Right forelimb (tissue), 1 donor: ENCODE measurements at regions not wholly inside any gene's neighbourhood (a gene's known extent, or its start where the extent isn't known, plus 50 kb on each side); places are given as distances from the start of the nearest gene placed in this dataset.
"Not testable (repeated sequence)": the region's sequence is repeated elsewhere in the genome, so short reads cannot be mapped to it uniquely, and the experiment has no call there.

Experiments
- DNase-seq: peaks from one replicate; pipeline ENCODE4 v3.0.0-alpha.2; 2018

DNA sequence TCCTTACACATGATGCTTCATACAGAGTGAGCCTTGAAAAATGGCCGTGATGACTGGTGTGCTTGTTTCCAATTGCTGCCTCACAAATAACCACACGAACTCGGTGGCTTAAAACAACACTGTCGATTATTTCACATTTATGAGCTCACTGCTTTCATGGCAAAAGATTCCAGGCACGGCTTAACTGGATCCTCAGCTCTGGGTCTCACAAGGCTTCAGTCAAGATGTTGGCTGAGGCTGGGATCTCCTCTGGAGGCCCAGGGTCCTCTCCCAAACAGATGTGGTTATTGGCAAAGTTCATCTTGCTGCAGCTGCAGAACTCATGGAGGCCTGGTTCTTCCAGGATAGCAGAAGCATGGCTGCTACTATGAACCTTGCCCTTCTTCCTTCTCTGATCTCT lies 144.6 kb downstream of the TFAP2C start:
- DNase-seq, result peak; percentile 73

DNA sequence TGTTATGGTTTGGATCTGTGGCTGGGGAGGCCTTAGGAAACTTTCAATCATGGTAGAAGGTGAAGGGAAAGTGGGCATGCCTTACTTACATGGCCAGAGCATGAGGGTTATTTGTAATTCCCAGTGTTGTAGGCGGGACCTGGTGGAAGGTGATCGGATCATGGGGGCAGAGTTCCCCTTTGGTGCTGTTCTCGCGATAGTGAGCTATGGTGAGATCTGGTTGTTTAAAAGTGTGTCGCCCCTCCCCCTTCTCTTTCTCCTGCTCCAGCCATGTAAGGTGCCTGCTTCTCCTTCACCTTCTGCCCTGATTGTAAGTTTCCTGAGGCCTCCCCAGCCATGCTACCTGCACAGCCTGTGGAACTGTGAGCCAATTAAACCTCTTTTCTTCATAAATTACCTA lies 145.8 kb downstream of the TFAP2C start:
- no peak for DNase-seq

DNA sequence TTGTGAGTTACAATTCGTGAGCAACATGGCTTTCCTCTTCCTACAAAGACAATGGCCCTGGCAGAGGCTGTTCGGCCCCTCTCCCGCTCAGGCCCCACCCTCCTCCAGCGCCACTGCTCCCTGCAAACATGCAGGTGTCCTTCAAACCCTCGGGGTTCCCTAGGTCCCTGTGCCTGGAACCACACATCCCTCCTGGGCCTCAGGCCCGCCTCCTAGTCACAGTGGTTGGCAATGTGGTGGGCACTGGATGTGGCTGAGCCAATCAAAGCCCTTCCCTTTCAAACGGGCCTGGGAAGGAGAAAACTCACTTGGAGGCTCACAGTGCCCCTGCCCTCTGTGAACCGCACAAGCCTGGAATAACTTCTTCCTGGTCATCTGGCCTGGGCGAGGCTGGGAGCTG lies 147.2 kb downstream of the TFAP2C start:
- no peak for DNase-seq

DNA sequence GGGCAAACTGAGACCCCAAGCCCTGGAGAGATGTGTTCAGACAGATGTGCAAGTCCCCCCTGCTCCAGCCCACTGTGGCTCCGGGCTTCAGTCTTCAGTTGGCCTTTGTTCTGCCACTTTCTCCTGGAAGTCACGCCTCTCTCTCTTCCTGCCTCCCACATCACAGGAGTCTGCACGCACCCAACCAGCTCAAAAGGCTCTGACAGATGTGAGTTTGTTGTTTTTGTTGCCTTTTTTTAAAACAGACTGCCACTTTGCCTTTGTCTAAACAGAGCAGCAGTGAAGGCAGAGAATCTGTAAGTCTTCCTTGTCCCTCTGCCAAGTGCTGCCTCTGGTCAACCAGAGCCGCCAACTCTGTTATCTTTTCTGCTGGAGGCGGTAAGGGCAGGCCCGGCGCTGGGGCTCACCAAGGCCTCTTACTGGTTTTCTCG lies 149.7 kb downstream of the TFAP2C start:
- no peak for DNase-seq

DNA sequence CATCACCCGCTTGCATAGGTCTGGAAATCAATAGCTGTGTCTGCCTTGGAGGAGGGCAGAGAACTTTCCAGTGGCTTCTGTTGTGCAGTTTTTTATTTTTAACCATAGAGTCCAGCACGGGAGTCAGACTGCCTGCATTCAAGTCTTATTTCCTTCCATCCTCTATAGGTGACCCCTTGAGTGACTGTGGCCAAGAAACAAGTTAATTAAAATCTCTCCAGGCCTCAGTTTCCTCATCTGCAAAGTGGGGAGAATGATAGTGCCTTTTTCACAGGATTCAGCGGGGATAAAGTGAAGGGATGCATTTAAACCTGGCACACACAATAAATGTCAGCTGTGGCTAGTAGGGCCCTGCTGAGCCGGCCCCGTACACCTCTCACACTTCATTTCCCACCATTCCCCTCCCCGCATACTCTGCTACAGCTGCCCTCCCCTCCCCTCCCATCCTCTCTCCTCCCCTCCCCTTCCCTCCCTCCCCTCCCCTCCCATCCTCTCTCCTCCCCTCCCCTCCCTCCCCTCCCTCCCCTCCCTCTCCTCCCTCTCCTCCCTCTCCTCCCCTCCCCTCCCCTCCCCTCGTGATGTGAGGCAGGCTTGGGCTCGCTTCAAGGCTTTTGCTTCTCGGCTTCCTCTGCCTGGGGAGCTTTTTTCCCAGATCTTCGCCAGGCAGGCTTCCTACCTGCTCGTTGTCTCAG lies 150.5 kb downstream of the TFAP2C start:
- no peak for DNase-seq

DNA sequence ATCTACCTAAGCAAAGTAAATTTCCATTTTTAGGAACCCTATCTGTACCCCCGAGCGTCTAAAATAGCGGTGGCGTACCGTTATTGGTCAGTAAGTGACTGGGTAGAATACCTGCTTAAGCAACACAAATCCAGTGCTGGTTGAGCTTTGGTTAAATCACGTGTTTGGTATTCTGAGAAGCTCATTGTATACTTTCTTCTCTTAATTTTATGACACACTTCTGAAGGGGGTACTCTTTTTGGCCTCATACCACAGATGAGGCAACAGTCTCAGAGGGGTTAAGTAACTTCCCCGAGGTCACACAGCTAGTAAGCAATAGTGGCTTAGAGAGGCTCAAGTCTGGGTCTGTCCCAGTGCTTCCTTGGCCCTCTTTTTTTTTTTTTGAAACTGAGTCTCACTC lies 151.2 kb downstream of the TFAP2C start:
- no peak for DNase-seq

DNA sequence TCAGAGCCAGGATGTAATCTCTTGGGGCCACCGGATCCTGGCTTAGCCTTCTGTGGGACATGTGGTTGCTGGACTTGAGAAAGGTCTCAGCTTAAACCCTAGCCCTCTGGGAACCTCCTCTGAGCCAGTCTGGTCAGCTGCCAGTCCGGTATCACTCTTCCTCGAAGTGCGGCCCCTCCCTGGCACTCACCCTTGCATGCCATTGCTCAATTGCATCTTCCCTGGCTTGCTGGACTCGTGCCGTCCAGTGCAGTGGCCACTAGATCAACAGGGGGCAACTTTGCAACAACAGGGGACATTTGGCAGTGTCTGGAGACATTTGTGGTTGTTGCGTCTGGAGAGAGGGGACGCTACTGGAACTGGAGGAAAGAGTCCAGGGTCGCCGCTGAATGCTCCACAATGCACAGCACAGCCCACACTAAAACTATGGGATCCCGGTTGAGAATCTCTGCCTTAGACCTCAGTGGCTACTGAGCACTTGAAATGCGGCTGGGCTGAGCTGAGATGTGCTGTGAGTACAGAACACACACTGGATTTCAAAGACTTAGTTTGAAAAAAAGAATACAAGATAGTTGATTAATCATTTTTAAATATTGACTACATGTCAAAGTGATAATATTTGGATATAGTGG lies 152.1 kb downstream of the TFAP2C start:
- DNase-seq, result no peak

DNA sequence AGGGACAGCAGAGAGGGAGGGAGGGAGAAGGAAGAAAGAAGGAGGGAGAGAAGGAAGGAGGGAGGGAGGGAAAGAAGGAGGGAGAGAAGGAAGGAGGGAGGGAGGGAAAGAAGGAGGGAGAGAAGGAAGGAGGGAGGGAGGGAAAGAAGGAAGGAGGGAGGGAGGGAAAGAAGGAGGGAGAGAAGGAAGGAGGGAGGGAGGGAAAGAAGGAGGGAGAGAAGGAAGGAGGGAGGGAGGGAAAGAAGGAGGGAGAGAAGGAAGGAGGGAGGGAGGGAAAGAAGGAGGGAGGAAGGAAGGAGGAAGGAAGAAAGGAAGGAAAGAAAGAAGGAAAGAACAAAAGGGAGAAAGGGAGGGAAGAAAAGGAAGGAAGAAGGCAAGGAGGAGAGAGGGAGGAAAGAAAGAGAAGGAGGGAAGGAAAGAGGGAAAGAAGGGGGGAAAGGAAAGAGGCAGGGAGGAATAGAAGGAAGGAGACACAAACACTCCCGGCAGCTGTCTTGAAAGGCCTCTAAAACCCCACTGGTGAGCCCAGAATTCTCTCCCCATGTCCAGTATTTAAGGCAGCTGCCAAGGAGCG lies 153.0 kb downstream of the TFAP2C start:
- DNase-seq, result not testable (repeated sequence)

DNA sequence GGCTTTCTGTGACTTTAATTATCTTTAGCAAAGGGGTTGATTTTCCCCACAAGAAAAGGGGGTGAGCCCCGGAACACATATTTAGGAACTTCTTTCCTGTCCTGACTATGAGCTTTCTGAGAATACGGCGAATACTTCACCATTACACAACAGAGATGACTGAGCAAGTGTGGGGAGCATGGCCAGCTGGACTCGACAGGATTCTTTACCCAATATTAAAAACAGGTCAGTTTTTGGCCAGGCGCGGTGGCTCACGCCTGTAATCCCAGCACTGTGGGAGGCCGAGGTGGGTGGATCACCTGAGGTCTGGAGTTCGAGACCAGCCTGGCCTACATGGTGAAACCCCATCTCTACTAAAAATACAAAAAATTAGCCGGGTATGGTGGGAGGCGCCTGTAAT lies 153.7 kb downstream of the TFAP2C start:
- not testable (repeated sequence) for DNase-seq

DNA sequence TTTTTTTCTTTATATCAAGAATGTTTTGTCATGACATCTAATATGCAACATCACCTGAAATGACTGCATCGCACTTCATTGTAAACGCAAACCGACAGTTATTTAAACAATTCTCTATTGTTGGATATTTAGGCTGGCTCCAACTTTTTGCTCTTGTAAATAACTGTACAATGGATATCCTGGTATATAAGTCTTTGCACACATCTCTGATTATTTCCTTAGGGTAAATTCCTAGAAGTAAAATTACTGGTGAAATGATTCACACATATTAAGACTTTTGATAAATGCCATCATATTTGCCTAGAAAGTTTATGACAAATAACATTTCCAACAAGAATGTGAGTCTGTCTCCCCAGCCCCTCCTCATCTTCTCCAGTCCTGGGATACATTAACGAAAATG lies 154.7 kb downstream of the TFAP2C start:
- DNase-seq, result no peak

DNA sequence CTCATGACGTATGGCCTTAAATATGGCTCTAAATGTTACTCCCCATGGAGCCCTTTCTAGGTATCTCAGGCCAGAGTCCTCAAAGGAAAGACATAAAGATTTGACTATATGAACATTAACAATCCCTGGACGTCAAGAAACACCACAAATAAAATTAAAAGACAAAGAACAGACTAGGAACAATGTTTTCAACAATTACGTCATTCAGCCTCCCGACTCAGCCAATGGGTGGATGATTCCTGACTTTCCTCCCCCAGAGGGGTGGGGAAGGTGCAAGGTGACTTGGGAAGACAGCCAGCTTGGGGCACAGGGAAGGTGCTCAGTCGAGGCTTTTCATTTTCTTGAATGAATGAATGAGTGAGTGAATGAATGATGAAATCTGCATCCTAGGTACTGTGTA lies 157.4 kb downstream of the TFAP2C start:
- DNase-seq, result no peak

DNA sequence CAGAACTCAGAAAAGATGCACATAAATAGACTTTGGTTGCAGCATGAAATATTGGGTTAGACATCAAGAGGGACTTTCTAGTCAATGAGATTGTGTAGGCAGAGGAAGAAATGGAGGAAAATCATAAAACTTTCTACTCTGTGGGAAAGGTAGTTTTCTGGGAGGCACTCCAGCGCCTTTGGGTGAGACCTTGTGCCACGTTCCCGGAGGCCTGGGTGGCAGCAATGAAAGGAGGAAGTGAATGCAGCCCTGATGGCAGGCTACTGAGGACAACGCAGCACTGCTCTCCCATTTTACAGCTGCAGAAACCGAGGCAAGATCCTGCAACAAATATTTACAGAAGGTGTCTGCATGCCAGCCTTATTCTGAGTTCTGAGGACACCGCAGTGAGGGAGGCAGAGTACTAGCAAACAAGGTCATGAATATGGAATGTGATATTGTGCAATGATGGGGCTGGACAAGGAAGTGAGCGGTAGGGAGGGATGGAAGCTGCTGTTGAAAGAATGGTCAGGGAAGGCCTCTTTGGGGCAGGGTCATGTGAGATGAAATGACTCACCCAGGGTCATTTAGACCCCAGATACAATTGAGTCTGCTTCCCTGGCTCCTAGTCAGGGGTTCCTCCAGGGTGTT lies 159.1 kb downstream of the TFAP2C start:
- DNase-seq, result no peak

DNA sequence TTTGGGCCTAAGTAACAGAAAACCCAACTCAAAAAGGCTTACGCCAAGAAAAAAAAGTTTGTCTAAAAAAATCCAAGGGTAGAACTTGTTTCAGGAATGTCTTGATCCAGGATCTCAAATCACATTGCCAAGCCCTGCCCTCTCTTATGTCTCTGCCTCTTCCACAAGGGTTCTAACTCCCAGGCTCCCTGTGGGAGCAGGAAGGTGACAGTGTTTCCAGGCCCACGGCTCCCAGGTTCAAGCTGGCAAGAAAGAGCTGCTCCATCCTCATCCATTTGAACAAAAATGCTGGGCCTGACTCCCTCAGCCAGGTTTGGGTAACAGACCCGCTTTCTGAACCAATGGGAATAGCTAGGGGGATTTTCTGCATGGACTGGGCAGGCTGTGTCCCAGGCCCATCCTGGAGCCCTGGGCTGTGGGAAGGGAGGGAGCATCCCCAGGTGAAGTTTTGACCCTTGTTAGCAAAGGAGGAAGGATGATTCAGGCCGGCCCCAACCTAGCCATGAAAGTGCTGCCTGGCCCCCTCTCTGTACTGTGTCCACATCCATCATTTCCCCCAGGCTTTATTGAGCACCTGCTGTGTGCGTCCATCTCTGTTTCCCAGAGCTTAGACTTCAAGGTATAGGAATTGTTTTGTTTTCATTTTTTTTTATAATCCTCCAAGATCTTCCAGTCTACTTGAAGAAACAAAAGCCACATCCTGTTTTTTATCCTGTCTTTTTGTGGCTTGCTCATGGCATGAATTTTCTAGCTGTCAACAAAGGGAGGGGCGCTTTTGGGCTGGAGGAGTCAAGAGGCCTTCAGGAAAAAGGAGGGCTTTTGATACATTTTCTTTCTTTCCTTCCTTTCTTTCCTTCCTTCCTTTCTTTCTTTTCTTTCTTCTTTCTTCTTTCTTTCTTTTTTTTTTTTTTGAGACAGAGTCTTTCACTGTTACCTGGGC lies 159.8 kb downstream of the TFAP2C start:
- DNase-seq, result no peak

DNA sequence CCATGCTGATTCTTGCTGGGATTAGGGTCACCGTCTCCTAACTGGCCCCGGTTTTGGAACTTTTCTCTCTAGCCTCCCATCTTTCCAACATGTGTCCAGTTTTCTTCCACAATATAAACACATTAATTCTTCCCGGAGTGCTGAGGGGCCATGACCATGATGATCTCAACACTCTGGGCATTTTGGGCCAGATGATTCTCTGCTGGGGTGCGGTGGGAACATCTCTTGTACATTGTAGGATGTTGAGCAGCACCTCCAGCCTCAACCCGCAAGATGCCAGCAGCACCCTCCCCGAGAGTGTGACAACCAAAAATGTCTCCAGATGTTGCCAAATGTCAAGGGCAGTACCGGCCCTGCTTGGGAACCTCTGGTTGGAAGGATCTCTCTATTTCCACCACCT lies 164.8 kb downstream of the TFAP2C start:
- no peak for DNase-seq

DNA sequence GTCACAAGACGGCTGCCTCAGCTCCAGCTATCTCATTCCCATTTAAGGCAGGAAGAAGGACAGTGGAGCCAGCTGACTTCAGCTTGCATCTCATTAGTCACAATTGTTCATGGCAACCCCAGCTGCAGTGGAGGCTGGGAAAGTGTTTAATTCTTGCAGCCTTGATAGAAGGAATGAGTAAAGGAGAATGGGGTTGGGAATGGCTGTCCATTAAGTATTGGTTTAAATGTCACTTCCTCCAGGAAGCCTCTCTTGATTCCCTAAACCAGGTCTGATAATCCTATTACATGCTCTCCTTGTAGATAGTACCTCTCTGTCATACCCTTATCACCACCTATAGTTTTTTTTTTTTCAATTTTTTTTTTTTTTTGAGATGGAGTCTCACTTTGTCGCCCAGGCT lies 166.4 kb downstream of the TFAP2C start:
- DNase-seq, result no peak

DNA sequence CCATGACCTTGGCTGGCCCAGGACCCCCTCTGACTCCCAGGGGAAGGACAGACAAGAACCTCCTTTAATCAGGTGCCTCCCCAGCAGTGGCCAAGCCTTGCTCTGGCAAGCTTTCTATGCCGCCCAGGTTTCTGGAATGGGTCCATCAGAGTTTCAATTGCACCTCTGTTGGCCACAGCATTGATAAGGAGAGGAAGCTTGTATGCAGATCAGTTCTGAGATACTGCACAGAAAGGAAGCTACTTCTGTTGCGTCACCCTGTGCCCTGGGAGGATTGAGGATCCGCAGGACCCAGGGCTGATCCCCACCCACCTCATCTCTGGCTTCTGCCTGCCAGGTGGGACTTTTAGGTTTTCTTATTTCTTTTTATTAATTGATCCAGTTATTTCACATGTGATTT lies 167.2 kb downstream of the TFAP2C start:
- no peak for DNase-seq

DNA sequence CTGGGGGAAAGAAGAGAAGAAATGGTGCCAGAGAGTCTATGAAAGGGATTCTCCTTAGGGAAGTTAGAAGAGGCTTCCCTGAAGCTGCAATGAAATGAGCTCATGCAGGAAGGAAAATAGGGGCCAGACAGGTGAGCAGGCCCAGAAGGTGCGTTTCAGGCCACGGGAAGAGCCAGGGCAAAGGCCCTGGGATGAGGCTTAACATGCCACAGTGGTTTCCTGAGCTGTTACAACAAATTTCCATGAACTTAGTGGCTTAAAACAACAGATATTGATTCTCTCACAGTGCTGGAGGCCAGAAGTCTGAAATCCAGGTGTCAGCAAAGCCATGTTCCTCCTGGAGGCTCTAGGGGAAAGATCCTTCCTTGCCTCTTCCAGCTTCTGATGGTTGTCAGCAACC lies 167.9 kb downstream of the TFAP2C start:
- no peak for DNase-seq

DNA sequence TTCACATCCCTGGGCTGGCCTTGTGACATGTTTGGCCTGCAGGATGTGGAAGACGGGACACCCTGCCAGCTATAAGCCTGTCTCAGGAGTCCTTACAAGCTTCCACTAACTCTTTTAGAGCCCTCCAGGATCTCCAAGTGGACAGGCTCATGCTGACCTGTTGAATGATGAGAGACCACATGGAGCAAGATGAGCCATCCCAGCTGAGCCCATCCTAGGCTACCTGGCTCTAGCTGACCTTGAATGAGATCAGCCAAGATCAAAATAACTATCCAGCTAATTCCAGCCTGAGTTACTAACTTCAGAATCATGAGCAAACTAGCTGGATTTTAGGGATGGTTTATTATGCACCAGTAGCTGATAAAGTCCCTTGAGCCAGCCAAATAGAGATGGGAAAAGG lies 169.5 kb downstream of the TFAP2C start:
- no peak for DNase-seq

DNA sequence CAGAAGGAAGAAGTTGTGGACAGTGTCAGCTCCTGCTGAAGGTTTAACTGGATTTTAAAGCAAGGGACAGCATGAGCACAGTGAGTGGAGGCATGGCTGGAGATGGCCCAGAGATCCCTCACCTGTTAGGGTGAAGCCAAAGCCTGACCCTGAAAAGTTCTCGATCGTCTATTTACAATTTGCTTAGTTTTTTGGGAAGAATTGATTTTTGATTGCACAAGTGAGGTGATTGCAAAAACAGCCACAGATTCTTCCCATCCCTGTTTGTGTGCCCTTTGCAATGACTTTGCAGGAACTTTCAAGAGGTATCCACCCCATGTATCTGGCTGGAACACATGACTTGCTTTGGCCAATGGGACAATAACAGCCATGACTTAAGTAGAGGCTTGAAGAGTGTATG lies 170.1 kb downstream of the TFAP2C start:
- DNase-seq, result no peak

DNA sequence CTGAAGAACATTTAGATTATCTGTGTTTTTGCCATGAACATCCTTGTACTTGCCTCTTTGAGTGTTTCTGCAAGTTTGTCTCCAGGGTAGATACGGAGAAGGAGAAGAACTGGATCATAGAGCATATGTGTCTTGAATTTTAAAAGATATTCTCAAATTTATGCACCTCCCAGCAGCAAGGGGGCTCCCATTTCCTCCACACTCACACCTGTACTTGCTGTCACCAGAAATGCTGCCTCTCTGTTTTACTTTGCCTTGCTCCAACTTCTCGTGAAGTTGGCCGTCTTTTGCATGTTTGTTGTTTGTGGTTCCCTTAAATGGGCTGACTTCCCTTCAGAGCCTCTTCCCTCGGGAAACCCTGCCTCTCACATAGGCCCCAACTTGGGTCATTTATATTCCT lies 171.0 kb downstream of the TFAP2C start:
- no peak for DNase-seq

DNA sequence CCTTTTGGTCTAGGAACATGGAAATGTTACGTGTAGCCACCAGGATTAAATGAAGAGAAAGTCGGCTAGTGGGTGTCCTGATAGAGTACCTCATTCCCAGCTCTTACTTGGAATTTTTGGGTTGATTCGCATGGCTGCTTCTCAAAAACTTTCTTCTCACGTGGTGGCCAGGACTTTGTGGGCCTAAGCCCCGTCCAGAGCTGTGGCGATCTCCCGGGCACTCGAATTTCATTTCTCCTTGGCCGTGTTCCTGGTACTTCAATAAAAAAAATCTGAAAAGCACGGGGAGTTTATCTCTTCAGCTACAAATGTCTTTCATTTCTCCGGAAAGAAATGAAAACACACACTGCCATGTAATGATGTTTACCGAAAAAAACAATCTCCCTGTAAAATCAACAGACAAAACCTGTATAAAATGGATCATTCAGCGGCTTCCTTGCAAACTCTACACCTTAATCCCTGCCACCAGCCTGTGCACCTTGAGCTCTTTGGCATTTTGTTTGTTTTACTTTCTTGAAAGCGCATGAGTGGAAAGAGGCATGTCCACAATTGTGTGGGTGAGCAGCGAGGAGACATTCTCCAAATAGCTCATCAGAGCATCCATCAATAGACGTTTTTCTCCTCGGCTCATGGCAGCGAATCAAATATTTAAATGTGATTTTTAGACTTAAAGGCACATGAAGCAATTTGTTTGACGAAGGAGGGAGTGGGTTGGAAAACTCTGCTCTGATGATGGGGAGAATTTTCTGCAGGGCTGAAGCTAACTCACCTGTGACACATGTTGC lies 173.1 kb downstream of the TFAP2C start:
- no peak for DNase-seq

DNA sequence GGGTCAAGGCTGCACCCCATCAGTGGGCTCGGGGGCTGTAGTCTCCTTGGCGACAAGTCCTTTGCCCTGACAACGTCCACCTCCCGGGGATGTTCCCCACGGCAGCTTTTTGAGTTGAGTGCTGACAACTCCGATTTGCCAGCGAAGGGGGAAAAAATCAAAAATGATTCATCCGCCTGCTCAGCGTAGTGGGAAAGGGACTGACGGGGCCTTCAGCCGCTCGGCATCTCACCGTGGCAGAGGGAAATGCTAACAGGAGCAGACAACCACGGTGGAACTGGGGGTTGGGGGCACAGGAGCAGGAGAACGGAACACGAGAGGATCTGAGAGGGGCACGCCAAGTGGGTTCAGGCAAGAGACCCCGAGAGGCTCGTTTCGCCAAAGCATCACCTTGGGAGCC lies 173.7 kb downstream of the TFAP2C start:
- DNase-seq, result no peak
